Gastrocnemius medialis (tissue), 4 donors: ENCODE measurements at regions not wholly inside any gene's neighbourhood (a gene's known extent, or its start where the extent isn't known, plus 50 kb on each side); places are given as distances from the start of the nearest gene placed in this dataset.

Source experiments
- CTCF ChIP-seq, 5 experiments: fragments of 450-650 bp in 3 of 5; fragments of 200-600 bp in 2 of 5; sonication (generic) in 2 of 5; IDR thresholded peaks in 4 of 5; conservative IDR thresholded peaks in 1 of 5; 1 replicate in 4 of 5; 2 replicates in 1 of 5; pipeline ENCODE4 v1.5.1; 2016 to 2019; ENCODE audit warnings: antibody characterized with exemption in 5 of 5, mild to moderate bottlenecking in 3 of 5, moderate library complexity in 3 of 5
- POLR2A ChIP-seq, 2 donors: fragments of 450-650 bp; IDR thresholded peaks; one replicate each; pipeline ENCODE4 v1.6.1; 2017; ENCODE audit warnings: antibody characterized with exemption in 2 of 2, mild to moderate bottlenecking in 2 of 2, moderate library complexity in 2 of 2

- no peak for TF ChIP-seq CTCF (IDR thresholded peaks at IDR 0.05 in 4 of 5, conservative IDR thresholded peaks at IDR 0.05 in 1 of 5)
- no peak for TF ChIP-seq POLR2A (IDR thresholded peaks at IDR 0.05)
Observed at GRCh38 chr3:150309257-150309542, 98.9 kb upstream of the TSC22D2 start.
